SH-SY5Y (cell line): ENCODE measurements at regions not wholly inside any gene's neighbourhood (a gene's known extent, or its start where the extent isn't known, plus 50 kb on each side); places are given as distances from the start of the nearest gene placed in this dataset.

ENCODE experiments used
- GATA2 ChIP-seq: IDR thresholded peaks from 2 replicates; pipeline ENCODE4 v1.6.1; 2011; ENCODE audit warnings: mild to moderate bottlenecking, low read depth, low read length
- GATA3 ChIP-seq: IDR thresholded peaks from 2 replicates; pipeline ENCODE4 v1.6.1; 2011; ENCODE audit warnings: low read depth, mild to moderate bottlenecking, low read length, moderate library complexity

DNA sequence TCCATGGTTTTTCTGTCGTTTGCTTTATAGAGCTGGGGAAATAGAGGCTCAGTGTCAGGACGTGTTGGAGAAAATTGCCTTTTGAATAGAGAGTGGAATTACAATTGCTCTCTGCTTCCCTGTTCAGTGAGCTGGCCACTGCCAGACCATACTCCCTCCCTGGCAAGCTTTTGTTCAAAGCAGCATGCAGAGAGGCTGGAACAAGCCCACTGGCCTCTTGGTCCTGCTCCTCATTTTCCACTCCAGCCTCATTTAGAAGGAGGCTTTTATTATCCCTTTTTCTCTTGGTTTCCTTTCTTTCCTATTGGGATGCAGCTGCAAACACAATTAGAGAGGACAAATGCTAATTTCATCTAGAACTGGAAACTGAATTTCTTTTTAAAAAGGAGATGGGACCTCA is 302.2 kb upstream of the PODXL start:
- TF ChIP-seq GATA2 (no peak), GATA3 (no peak)
